HEK293 (cell line): ENCODE measurements at regions not wholly inside any gene's neighbourhood (a gene's known extent, or its start where the extent isn't known, plus 50 kb on each side); places are given as distances from the start of the nearest gene placed in this dataset.

Source experiments
- CTCF ChIA-PET: fragments of 350-600 bp; formaldehyde crosslinking; extraction: SDS; loops from one replicate; lab custom pipeline; 2021; ENCODE audit warnings: antibody characterized with exemption; lab: Yijun Ruan, JAX
- POLR2A ChIA-PET: fragments of 300-600 bp; formaldehyde crosslinking; extraction: SDS; loops from one replicate; lab custom pipeline; 2020; ENCODE audit warnings: antibody characterized with exemption, inconsistent platforms; lab: Yijun Ruan, JAX
- H3K27ac ChIP-seq: fragments of 200-500 bp; sonication (Bioruptor generic); 2 replicates; pipeline ENCODE4 v1.5.1; 2014; ENCODE audit warnings: low read depth, low read length, control low read depth, inconsistent platforms; ENCODE audit errors: extremely low read depth
- H3K36me3 ChIP-seq, 2 experiments: fragments of 200-500 bp in 1 of 2; sonication (Bioruptor generic) in 1 of 2; 1 replicate in 1 of 2; 2 replicates in 1 of 2; pipeline ENCODE4 v1.5.1; 2014 to 2017; ENCODE audit warnings: inconsistent platforms in 2 of 2, low read length in 2 of 2; ENCODE audit not compliant: control insufficient read depth in 2 of 2, insufficient read depth in 1 of 2
- H3K4me1 ChIP-seq: fragments of 200-500 bp; sonication (Bioruptor generic); 2 replicates; pipeline ENCODE4 v1.5.1; 2014; ENCODE audit warnings: mild to moderate bottlenecking, low read length, inconsistent platforms; ENCODE audit not compliant: control insufficient read depth, insufficient read depth
- H3K4me3 ChIP-seq: 2 replicates; pipeline ENCODE4 v1.5.1; 2011; ENCODE audit warnings: low read depth, mild to moderate bottlenecking, control low read depth, low read length, moderate library complexity
- H3K9me3 ChIP-seq: fragments of 200-500 bp; sonication (Bioruptor generic); 2 replicates; pipeline ENCODE4 v1.5.1; 2014; ENCODE audit warnings: low read depth, low read length, inconsistent platforms; ENCODE audit not compliant: control insufficient read depth, insufficient read depth
- INSM2 ChIP-seq: fragments of 450-650 bp; formaldehyde crosslinking; IDR thresholded peaks from 2 replicates; pipeline ENCODE4 v1.5.1; 2016; ENCODE audit warnings: missing biosample characterization, missing genetic modification characterization
- KLF17 ChIP-seq: fragments of 450-650 bp; formaldehyde crosslinking; IDR thresholded peaks from 2 replicates; pipeline ENCODE4 v1.5.1; 2016; ENCODE audit warnings: missing biosample characterization, missing genetic modification characterization
- KLF9 ChIP-seq: fragments of 450-650 bp; formaldehyde crosslinking; IDR thresholded peaks from 2 replicates; pipeline ENCODE4 v1.5.1; 2016; ENCODE audit warnings: missing biosample characterization, missing genetic modification characterization, low read depth
- MZF1 ChIP-seq: fragments of 450-650 bp; formaldehyde crosslinking; IDR thresholded peaks from 2 replicates; pipeline ENCODE4 v1.5.1; 2017; ENCODE audit warnings: missing biosample characterization, missing genetic modification characterization, borderline replicate concordance
- YY2 ChIP-seq: fragments of 450-650 bp; formaldehyde crosslinking; IDR thresholded peaks from 2 replicates; pipeline ENCODE4 v1.5.1; 2016; ENCODE audit warnings: missing biosample characterization, missing genetic modification characterization
- ZFP3 ChIP-seq: fragments of 450-650 bp; formaldehyde crosslinking; IDR thresholded peaks from 2 replicates; pipeline ENCODE4 v1.5.1; 2016; ENCODE audit warnings: low read depth, missing biosample characterization, missing genetic modification characterization
- ZNF133 ChIP-seq: fragments of 450-650 bp; formaldehyde crosslinking; IDR thresholded peaks from 2 replicates; pipeline ENCODE4 v1.5.1; 2016; ENCODE audit warnings: missing biosample characterization, missing genetic modification characterization
- ZNF214 ChIP-seq: fragments of 450-650 bp; formaldehyde crosslinking; IDR thresholded peaks from 2 replicates; pipeline ENCODE4 v1.5.1; 2017; ENCODE audit warnings: missing biosample characterization, mild to moderate bottlenecking, missing genetic modification characterization, borderline replicate concordance
- ZNF280D ChIP-seq: fragments of 450-650 bp; formaldehyde crosslinking; IDR thresholded peaks from 2 replicates; pipeline ENCODE4 v1.5.1; 2016; ENCODE audit warnings: missing biosample characterization, missing genetic modification characterization
- ZNF311 ChIP-seq: fragments of 450-650 bp; formaldehyde crosslinking; IDR thresholded peaks from 2 replicates; pipeline ENCODE4 v1.5.1; 2017; ENCODE audit warnings: missing biosample characterization, missing genetic modification characterization, borderline replicate concordance
- ZNF366 ChIP-seq: fragments of 450-650 bp; formaldehyde crosslinking; conservative IDR thresholded peaks from 2 replicates; pipeline ENCODE4 v1.5.1; 2016; ENCODE audit warnings: missing biosample characterization, missing genetic modification characterization
- ZNF391 ChIP-seq: fragments of 450-650 bp; formaldehyde crosslinking; IDR thresholded peaks from 2 replicates; pipeline ENCODE4 v1.5.1; 2016; ENCODE audit warnings: low read depth, missing biosample characterization, missing genetic modification characterization, borderline replicate concordance
- ZNF514 ChIP-seq: fragments of 450-650 bp; formaldehyde crosslinking; IDR thresholded peaks from 2 replicates; pipeline ENCODE4 v1.5.1; 2016; ENCODE audit warnings: missing biosample characterization, missing genetic modification characterization
- ZNF585B ChIP-seq: fragments of 450-650 bp; formaldehyde crosslinking; IDR thresholded peaks from 2 replicates; pipeline ENCODE4 v1.5.1; 2016; ENCODE audit warnings: missing biosample characterization, missing genetic modification characterization
- ZNF792 ChIP-seq: fragments of 450-650 bp; formaldehyde crosslinking; IDR thresholded peaks from 2 replicates; pipeline ENCODE4 v1.5.1; 2016; ENCODE audit warnings: missing biosample characterization, missing genetic modification characterization
- TF ChIP-seq, protein P1 (sequence below): fragments of 450-650 bp; IDR thresholded peaks from 2 replicates; pipeline ENCODE4 v1.5.1; 2018; ENCODE audit warnings: missing biosample characterization, missing genetic modification characterization
- TF ChIP-seq, protein P2 (sequence below): fragments of 450-650 bp; formaldehyde crosslinking; IDR thresholded peaks from 2 replicates; pipeline ENCODE4 v1.5.1; 2016; ENCODE audit warnings: missing biosample characterization, missing genetic modification characterization, low read depth

- no peak overlapping the region for H3K27ac ChIP-seq
- H3K4me3 ChIP-seq: no peak overlapping the region
- CTCF ChIA-PET: interaction anchor here (0.7 kb wide), 1 partner anchor 115 kb away, joined by 3 read pairs; no protein-coding TSS in a partner anchor
- POLR2A ChIA-PET: no interaction called here
- no peak for TF ChIP-seq ZNF133
- TF ChIP-seq, protein P1, sequence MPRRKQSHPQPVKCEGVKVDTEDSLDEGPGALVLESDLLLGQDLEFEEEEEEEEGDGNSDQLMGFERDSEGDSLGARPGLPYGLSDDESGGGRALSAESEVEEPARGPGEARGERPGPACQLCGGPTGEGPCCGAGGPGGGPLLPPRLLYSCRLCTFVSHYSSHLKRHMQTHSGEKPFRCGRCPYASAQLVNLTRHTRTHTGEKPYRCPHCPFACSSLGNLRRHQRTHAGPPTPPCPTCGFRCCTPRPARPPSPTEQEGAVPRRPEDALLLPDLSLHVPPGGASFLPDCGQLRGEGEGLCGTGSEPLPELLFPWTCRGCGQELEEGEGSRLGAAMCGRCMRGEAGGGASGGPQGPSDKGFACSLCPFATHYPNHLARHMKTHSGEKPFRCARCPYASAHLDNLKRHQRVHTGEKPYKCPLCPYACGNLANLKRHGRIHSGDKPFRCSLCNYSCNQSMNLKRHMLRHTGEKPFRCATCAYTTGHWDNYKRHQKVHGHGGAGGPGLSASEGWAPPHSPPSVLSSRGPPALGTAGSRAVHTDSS (tag by site-specific recombination): no peak
- TF ChIP-seq ZNF514 (tag by site-specific recombination): no peak
- TF ChIP-seq ZNF585B (tag by site-specific recombination): no peak
- TF ChIP-seq ZFP3 (tag by site-specific recombination): no peak
- no peak for TF ChIP-seq ZNF366 (tag by site-specific recombination)
- no peak for TF ChIP-seq MZF1 (tag by site-specific recombination)
- TF ChIP-seq ZNF311 (tag by site-specific recombination): no peak
- TF ChIP-seq KLF17 (tag by site-specific recombination): no peak
- TF ChIP-seq YY2: no peak
- no peak for TF ChIP-seq ZNF792 (tag by site-specific recombination)
- TF ChIP-seq ZNF280D: no peak
- TF ChIP-seq KLF9 (tag by site-specific recombination): no peak
- TF ChIP-seq ZNF214 (tag by site-specific recombination): no peak
- no peak for TF ChIP-seq INSM2 (tag by site-specific recombination)
- TF ChIP-seq, protein P2, sequence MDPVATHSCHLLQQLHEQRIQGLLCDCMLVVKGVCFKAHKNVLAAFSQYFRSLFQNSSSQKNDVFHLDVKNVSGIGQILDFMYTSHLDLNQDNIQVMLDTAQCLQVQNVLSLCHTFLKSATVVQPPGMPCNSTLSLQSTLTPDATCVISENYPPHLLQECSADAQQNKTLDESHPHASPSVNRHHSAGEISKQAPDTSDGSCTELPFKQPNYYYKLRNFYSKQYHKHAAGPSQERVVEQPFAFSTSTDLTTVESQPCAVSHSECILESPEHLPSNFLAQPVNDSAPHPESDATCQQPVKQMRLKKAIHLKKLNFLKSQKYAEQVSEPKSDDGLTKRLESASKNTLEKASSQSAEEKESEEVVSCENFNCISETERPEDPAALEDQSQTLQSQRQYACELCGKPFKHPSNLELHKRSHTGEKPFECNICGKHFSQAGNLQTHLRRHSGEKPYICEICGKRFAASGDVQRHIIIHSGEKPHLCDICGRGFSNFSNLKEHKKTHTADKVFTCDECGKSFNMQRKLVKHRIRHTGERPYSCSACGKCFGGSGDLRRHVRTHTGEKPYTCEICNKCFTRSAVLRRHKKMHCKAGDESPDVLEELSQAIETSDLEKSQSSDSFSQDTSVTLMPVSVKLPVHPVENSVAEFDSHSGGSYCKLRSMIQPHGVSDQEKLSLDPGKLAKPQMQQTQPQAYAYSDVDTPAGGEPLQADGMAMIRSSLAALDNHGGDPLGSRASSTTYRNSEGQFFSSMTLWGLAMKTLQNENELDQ: no peak
- TF ChIP-seq ZNF391: no peak
- no peaks in the 10 kb centered on the region for H3K4me1 ChIP-seq
- H3K9me3 ChIP-seq: no peaks in the 10 kb centered on the region
- no peaks in the 10 kb centered on the region for H3K36me3 ChIP-seq
Measured at GRCh38 chr11:45538363-45538762, 127.1 kb downstream of the CHST1 start.
